Keratinocyte (primary cell): ENCODE measurements at regions not wholly inside any gene's neighbourhood (a gene's known extent, or its start where the extent isn't known, plus 50 kb on each side); places are given as distances from the start of the nearest gene placed in this dataset.

Experiments used
- DNase-seq: peaks from one replicate; pipeline ENCODE4 v3.0.0-alpha.2; 2011; ENCODE audit warnings: low read depth, missing footprints, low spot score
- FAIRE-seq: peaks from 2 replicates; lab custom pipeline; 2011; peaks lifted over from hg19 to GRCh38; lab: Jason Lieb, UNC
- H2AFZ ChIP-seq: 2 replicates; pipeline ENCODE4 v1.6.0; 2012; ENCODE audit warnings: low read length, control low read depth, inconsistent platforms; ENCODE audit not compliant: control insufficient read depth
- H3K27ac ChIP-seq: 2 replicates; pipeline ENCODE4 v1.5.1; 2011; ENCODE audit warnings: low read length; ENCODE audit not compliant: control insufficient read depth, insufficient read depth
- H3K27me3 ChIP-seq: 3 replicates; pipeline ENCODE4 v1.6.0; 2011; ENCODE audit warnings: low read length; ENCODE audit not compliant: control insufficient read depth, insufficient read depth; ENCODE audit errors: extremely low read depth
- H3K36me3 ChIP-seq, 2 experiments: 2 replicates in 1 of 2; 3 replicates in 1 of 2; pipeline ENCODE4 v1.5.1; 2011; ENCODE audit warnings: low read length in 2 of 2, mild to moderate bottlenecking in 1 of 2; ENCODE audit not compliant: control insufficient read depth in 2 of 2, insufficient read depth in 2 of 2; ENCODE audit errors: extremely low read depth in 1 of 2
- H3K4me1 ChIP-seq: 3 replicates; pipeline ENCODE4 v1.5.1; 2011; ENCODE audit warnings: low read length; ENCODE audit not compliant: control insufficient read depth, insufficient read depth; ENCODE audit errors: extremely low read depth
- H3K4me2 ChIP-seq: 3 replicates; pipeline ENCODE4 v1.6.0; 2011; ENCODE audit warnings: low read depth, low read length; ENCODE audit not compliant: control insufficient read depth, insufficient read depth; ENCODE audit errors: extremely low read depth
- H3K4me3 ChIP-seq, 3 experiments: fragments of 200-600 bp in 1 of 3; sonication (generic) in 1 of 3; 2 replicates in 2 of 3; 3 replicates in 1 of 3; pipeline ENCODE4 v1.5.1; 2011 to 2016; ENCODE audit warnings: low read length in 3 of 3, mild to moderate bottlenecking in 3 of 3, control low read depth in 2 of 3, inconsistent platforms in 1 of 3, low read depth in 1 of 3, mixed read lengths in 1 of 3, mixed run types in 1 of 3, moderate library complexity in 1 of 3; ENCODE audit not compliant: control insufficient read depth in 2 of 3, insufficient read depth in 2 of 3; ENCODE audit errors: extremely low read depth in 1 of 3
- H3K79me2 ChIP-seq: 2 replicates; pipeline ENCODE4 v1.6.0; 2012; ENCODE audit warnings: low read length; ENCODE audit not compliant: control insufficient read depth, insufficient read depth
- H3K9ac ChIP-seq: 3 replicates; pipeline ENCODE4 v1.6.0; 2011; ENCODE audit warnings: low read length; ENCODE audit not compliant: control insufficient read depth, insufficient read depth; ENCODE audit errors: extremely low read depth
- H3K9me1 ChIP-seq: 3 replicates; pipeline ENCODE4 v1.6.0; 2011; ENCODE audit warnings: low read length; ENCODE audit not compliant: control insufficient read depth, insufficient read depth; ENCODE audit errors: extremely low read depth
- H3K9me3 ChIP-seq: 2 replicates; pipeline ENCODE4 v1.5.1; 2012; ENCODE audit warnings: low read depth, low read length; ENCODE audit not compliant: control insufficient read depth
- H4K20me1 ChIP-seq: 3 replicates; pipeline ENCODE4 v1.6.0; 2011; ENCODE audit warnings: low read length; ENCODE audit not compliant: control insufficient read depth, insufficient read depth; ENCODE audit errors: extremely low read depth
- CTCF ChIP-seq, 3 experiments: IDR thresholded peaks in 1 of 3; conservative IDR thresholded peaks in 1 of 3; optimal IDR thresholded peaks in 1 of 3; 2 replicates in 2 of 3; 3 replicates in 1 of 3; pipeline versions ENCODE3 to v1.5.1; 2011; ENCODE audit warnings: low read length in 3 of 3, mild to moderate bottlenecking in 3 of 3, moderate library complexity in 2 of 3, control low read depth in 1 of 3, inconsistent platforms in 1 of 3; ENCODE audit not compliant: insufficient read depth in 2 of 3; ENCODE audit errors: extremely low read depth in 1 of 3
- EZH2 ChIP-seq: IDR thresholded peaks from one replicate; pipeline ENCODE4 v1.6.1; 2012; ENCODE audit warnings: inconsistent platforms, mild to moderate bottlenecking, low read length, moderate library complexity
- dilution Hi-C: fragments of 300-500 bp; cut with MboI; formaldehyde crosslinking; loops from one replicate; pipeline ENCODE4 v1.7.0; 2020; ENCODE audit warnings: low sequenced_read_pairs; ENCODE audit not compliant: extremely low pct_ligation_motif_present

GRCh38 chr15:39468331-39468730 is 112.5 kb upstream of the THBS1 start:
- H3K27ac ChIP-seq: no peak overlapping the region
- H3K27me3 ChIP-seq: no peaks in the 10 kb centered on the region
- no peaks in the 10 kb centered on the region for H4K20me1 ChIP-seq
- no peak overlapping the region for H2AFZ ChIP-seq
- H3K4me1 ChIP-seq: no peaks in the 10 kb centered on the region
- H3K79me2 ChIP-seq: no peaks in the 10 kb centered on the region
- FAIRE-seq: no peak
- no peaks in the 10 kb centered on the region for H3K9me3 ChIP-seq
- H3K4me3 ChIP-seq: no peak overlapping the region
- no peak for DNase-seq
- no peaks in the 10 kb centered on the region for H3K36me3 ChIP-seq
- TF ChIP-seq CTCF (optimal IDR thresholded peaks at IDR 0.05 in 1 of 3, IDR thresholded peaks at IDR 0.05 in 1 of 3, conservative IDR thresholded peaks at IDR 0.05 in 1 of 3; ENCODE audit: extremely low read depth in 1 of 3, insufficient read depth in 2 of 3, low read length in 3 of 3) (no peak), EZH2 (no peak)
- H3K4me2 ChIP-seq: no peak overlapping the region
- dilution Hi-C loops: no loop called here
- no peaks in the 10 kb centered on the region for H3K9me1 ChIP-seq
- H3K9ac ChIP-seq: no peak overlapping the region

- dilution Hi-C loops: no loop called here
Measured at GRCh38 chr15:39468828-39469227, 112.1 kb upstream of the THBS1 start.

More at GRCh38 chr15:39468828-39469227, 112.1 kb upstream of the THBS1 start:
- TF ChIP-seq EZH2: no peak
- no peak for TF ChIP-seq CTCF (optimal IDR thresholded peaks at IDR 0.05 in 1 of 3, IDR thresholded peaks at IDR 0.05 in 1 of 3, conservative IDR thresholded peaks at IDR 0.05 in 1 of 3; ENCODE audit: extremely low read depth in 1 of 3, insufficient read depth in 2 of 3, low read length in 3 of 3)
- H3K9me1 ChIP-seq: no peaks in the 10 kb centered on the region
- H3K9me3 ChIP-seq: no peaks in the 10 kb centered on the region
- no peaks in the 10 kb centered on the region for H3K4me1 ChIP-seq
- H3K4me2 ChIP-seq: no peak overlapping the region
- no peak overlapping the region for H3K9ac ChIP-seq
- no peaks in the 10 kb centered on the region for H3K79me2 ChIP-seq
- H3K27ac ChIP-seq: no peak overlapping the region
- no peak for FAIRE-seq
- no peaks in the 10 kb centered on the region for H4K20me1 ChIP-seq
- no peak overlapping the region for H3K4me3 ChIP-seq
- H3K36me3 ChIP-seq: no peaks in the 10 kb centered on the region
- no peak for DNase-seq
- no peaks in the 10 kb centered on the region for H3K27me3 ChIP-seq
- H2AFZ ChIP-seq: no peak overlapping the region
